ENCODE measurements at regions not wholly inside any gene's neighbourhood (a gene's known extent, or its start where the extent isn't known, plus 50 kb on each side); places are given as distances from the start of the nearest gene placed in this dataset.

GRCh38 chr1:58390091-58390490, 156.4 kb downstream of the OMA1 start:
- TF ChIP-seq, protein P1, sequence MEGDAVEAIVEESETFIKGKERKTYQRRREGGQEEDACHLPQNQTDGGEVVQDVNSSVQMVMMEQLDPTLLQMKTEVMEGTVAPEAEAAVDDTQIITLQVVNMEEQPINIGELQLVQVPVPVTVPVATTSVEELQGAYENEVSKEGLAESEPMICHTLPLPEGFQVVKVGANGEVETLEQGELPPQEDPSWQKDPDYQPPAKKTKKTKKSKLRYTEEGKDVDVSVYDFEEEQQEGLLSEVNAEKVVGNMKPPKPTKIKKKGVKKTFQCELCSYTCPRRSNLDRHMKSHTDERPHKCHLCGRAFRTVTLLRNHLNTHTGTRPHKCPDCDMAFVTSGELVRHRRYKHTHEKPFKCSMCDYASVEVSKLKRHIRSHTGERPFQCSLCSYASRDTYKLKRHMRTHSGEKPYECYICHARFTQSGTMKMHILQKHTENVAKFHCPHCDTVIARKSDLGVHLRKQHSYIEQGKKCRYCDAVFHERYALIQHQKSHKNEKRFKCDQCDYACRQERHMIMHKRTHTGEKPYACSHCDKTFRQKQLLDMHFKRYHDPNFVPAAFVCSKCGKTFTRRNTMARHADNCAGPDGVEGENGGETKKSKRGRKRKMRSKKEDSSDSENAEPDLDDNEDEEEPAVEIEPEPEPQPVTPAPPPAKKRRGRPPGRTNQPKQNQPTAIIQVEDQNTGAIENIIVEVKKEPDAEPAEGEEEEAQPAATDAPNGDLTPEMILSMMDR (IDR thresholded peaks at IDR 0.05) = no peak
- no peak for TF ChIP-seq POLR2A (IDR thresholded peaks at IDR 0.05)
